DND-41 (cell line): ENCODE measurements at regions not wholly inside any gene's neighbourhood (a gene's known extent, or its start where the extent isn't known, plus 50 kb on each side); places are given as distances from the start of the nearest gene placed in this dataset.

Experiments used
- CTCF ChIP-seq: IDR thresholded peaks from 2 replicates; pipeline ENCODE4 v1.5.1; 2012; ENCODE audit warnings: borderline replicate concordance, low read length, moderate library complexity, mild to moderate bottlenecking; ENCODE audit not compliant: poor library complexity, severe bottlenecking; ENCODE audit errors: extremely low read depth
- EZH2 ChIP-seq: IDR thresholded peaks from 3 replicates; pipeline ENCODE4 v1.6.1; 2012; ENCODE audit warnings: borderline replicate concordance, low read depth, mild to moderate bottlenecking, moderate library complexity, low read length, inconsistent platforms; ENCODE audit not compliant: severe bottlenecking

DNA sequence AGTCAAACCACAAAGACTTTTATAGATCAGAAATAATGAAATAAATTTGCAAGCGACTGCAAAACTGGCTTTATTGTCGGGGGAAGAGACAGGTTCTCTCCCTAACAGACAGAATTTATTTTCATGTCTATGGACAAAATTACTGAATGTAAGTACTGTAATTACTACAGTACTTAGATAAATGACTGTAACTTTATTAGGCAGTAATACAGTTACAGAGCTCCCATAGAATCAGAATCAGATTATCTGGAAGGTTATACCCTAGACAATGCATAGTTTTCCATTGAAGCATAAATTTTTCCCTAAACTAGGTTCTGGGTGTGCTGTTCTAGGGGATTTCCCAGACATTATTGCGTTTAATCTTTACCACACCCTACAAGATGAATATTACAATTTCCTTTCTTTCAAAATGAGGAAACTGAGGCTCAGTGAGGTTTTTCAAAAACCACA, 114.2 kb downstream of the C12orf75 start:
- TF ChIP-seq CTCF (no peak), EZH2 (no peak)
